WTC11 (cell line): ENCODE measurements at regions not wholly inside any gene's neighbourhood (a gene's known extent, or its start where the extent isn't known, plus 50 kb on each side); places are given as distances from the start of the nearest gene placed in this dataset.

Experiments
- AR ChIP-seq: fragments of 250-450 bp; sonication (Bioruptor Pico); IDR thresholded peaks from 2 replicates; pipeline ENCODE4 v1.9.0; 2021; ENCODE audit warnings: mild to moderate bottlenecking
- ARID4B ChIP-seq: sonication (generic); formaldehyde crosslinking; IDR thresholded peaks from 2 replicates; pipeline ENCODE4 v1.8.0; 2023; ENCODE audit warnings: missing genetic modification reagents, mild to moderate bottlenecking, borderline replicate concordance
- CDX4 ChIP-seq: fragments of 250-450 bp; sonication (Bioruptor Pico); IDR thresholded peaks from 2 replicates; pipeline ENCODE4 v1.9.0; 2021; ENCODE audit warnings: moderate library complexity, mild to moderate bottlenecking, inconsistent platforms, borderline replicate concordance
- CTCF ChIP-seq: fragments of 200-600 bp; IDR thresholded peaks from 2 replicates; pipeline ENCODE4 v1.8.0; 2022; ENCODE audit warnings: antibody characterized with exemption
- EMX1 ChIP-seq: fragments of 250-450 bp; sonication (Bioruptor Pico); IDR thresholded peaks from 2 replicates; pipeline ENCODE4 v1.8.0; 2021; ENCODE audit warnings: mild to moderate bottlenecking
- ESRRA ChIP-seq: sonication (generic); formaldehyde crosslinking; IDR thresholded peaks from 2 replicates; pipeline ENCODE4 v1.8.1; 2022; ENCODE audit warnings: mild to moderate bottlenecking, missing genetic modification reagents, borderline replicate concordance
- FOXP4 ChIP-seq: sonication (generic); formaldehyde crosslinking; IDR thresholded peaks from 2 replicates; pipeline ENCODE4 v1.8.0; 2022; ENCODE audit warnings: mild to moderate bottlenecking, missing genetic modification reagents
- IRF2 ChIP-seq: sonication (generic); formaldehyde crosslinking; IDR thresholded peaks from 2 replicates; pipeline ENCODE4 v1.8.0; 2022; ENCODE audit warnings: low read depth, missing genetic modification reagents, borderline replicate concordance
- PREB ChIP-seq: sonication (generic); formaldehyde crosslinking; IDR thresholded peaks from 2 replicates; pipeline ENCODE4 v1.8.1; 2022; ENCODE audit warnings: mild to moderate bottlenecking, missing genetic modification reagents, moderate library complexity, borderline replicate concordance
- USF2 ChIP-seq: sonication (generic); formaldehyde crosslinking; IDR thresholded peaks from 2 replicates; pipeline ENCODE4 v1.8.1; 2023; ENCODE audit warnings: mild to moderate bottlenecking, missing genetic modification reagents, moderate library complexity
- ZBTB21 ChIP-seq: sonication (generic); formaldehyde crosslinking; IDR thresholded peaks from 2 replicates; pipeline ENCODE4 v1.8.1; 2023; ENCODE audit warnings: mild to moderate bottlenecking, missing genetic modification reagents, borderline replicate concordance
- ZNF263 ChIP-seq: sonication (generic); formaldehyde crosslinking; IDR thresholded peaks from 2 replicates; pipeline ENCODE4 v1.8.1; 2022; ENCODE audit warnings: low read depth, mild to moderate bottlenecking, moderate library complexity, missing genetic modification reagents

GRCh38 chr5:175582697-175583096, 75.2 kb upstream of the HRH2 start:
- TF ChIP-seq ESRRA (CRISPR knock-in tag) (no peak), PREB (CRISPR knock-in tag) (no peak), CTCF (no peak), CDX4 (no peak), EMX1 (CRISPR knock-in tag) (no peak), ZBTB21 (CRISPR knock-in tag) (no peak), ZNF263 (no peak), IRF2 (no peak), FOXP4 (CRISPR knock-in tag) (no peak), USF2 (CRISPR knock-in tag) (no peak), AR (CRISPR knock-in tag) (no peak), ARID4B (no peak)
